NCI-H774 (cell line): ENCODE measurements at regions not wholly inside any gene's neighbourhood (a gene's known extent, or its start where the extent isn't known, plus 50 kb on each side); places are given as distances from the start of the nearest gene placed in this dataset.
A peak's percentile ranks its signal among the peaks of the same experiment; 100 is the strongest.

Experiments
- DNase-seq: peaks from one replicate; lab custom pipeline; 2025; lab: John Stamatoyannopoulos, UW

DNA sequence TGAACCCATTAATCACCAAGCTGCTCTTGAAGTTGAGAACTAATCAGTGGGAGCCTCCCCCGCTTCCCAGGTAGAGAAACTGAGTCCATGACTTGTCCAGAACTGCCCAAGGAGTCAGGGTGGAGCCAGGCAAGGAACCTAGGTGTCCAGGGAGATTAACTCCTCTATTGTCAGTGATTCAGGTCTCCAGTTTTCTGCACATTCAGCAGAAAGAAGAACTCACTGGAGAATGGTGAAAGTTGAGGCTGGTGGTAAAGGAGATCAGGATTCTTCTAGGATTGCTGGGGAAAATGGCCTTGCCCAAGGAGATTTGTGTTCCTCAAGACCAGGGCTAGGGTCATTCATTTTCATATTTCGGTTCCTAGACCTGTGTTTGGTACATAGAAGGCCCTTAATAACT, 87.2 kb upstream of the CISTR start:
- DNase-seq: no peak

DNA sequence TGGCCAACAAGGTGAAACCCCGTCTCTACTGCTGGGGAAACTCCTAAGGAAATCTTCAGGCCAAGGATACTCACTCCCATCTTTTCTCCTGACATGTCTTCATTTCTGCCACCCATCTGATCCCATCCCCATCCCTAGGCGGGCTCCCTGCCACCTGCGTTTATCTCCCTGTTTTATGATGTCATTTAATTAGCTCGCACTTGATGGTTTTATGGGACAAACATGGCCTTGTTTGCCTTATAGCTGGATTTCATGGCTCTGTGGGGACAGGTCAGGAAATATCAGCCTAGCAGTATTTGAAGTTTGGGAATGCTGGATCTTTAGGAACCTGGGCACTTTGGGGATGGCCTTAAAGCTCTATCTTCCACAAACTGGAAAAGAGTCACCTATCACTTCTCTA, 88.5 kb upstream of the CISTR start:
- peak; percentile 60 for DNase-seq

DNA sequence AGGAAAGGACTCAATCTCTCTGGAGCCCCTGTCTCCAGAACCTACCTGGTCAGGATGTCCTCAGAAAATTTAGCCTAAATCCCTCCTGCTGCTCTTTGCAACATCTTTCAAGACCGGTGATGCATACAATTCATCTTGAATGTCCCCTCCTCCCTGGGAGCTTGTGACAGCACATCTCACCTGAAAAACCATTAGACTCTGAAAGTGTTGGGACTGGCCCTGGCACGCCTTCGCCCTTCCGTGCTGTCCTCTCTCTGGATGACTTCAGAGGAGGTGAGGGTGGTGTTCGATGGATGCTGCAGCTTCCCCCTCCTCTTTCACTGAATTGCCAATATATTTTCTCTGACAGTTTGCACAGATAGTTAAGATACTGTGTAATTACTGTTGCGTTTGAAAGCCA, 90.9 kb upstream of the CISTR start:
- DNase-seq: no peak

DNA sequence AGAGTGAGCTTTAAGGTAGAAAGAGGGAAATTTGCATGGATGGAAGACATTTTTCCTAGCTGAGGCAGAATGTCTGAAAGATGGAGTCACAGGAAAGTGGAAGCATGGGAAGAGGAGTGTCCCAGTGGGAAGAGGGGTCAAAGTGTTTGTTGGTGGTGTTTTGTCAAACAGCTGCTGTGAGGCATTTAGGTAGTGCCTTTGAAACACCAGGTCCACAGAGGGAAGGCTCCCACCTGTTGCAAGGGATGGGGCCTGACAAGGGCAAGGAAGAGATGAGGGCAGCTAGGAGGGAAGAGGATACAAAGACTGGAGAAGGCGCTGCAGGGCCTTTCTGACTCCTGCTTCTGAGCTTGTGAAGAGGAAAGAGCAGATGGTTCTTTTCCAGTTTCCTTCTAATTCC, 91.8 kb upstream of the CISTR start:
- no peak for DNase-seq

- no peak for DNase-seq
These were observed 93.4 kb upstream of the HOXC13 start for GRCh38 chr12:53844994-53845844.

DNA sequence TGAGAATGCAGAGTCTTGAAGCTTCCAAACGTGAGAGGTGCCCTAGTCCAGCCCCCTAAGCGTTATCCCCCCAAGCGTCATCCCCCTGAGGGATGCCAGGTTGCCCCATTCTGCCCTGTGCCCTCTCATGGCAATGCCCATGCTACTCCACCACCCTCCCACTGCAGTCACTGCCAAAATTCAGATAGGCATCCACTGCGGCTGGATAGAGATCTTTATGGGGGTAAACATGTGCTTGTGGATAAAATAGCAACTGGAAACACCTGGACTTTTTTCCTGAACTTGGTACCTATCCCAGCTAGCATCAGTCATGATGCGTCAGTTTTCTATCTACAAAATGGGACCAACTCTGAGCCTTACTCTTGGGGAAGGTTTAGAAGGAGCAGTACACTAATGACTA, 92.7 kb upstream of the HOXC13 start:
- DNase-seq: no peak

- DNase-seq: no peak
These were observed 89.5 kb upstream of the HOXC13 start for GRCh38 chr12:53849113-53849512.

GRCh38 chr12:53849656-53850055, 89.0 kb upstream of the HOXC13 start:
- DNase-seq: no peak

- DNase-seq: no peak
These were observed 86.6 kb upstream of the HOXC13 start for GRCh38 chr12:53852061-53852460.

- DNase-seq: no peak
These were observed 85.6 kb upstream of the HOXC13 start for GRCh38 chr12:53852992-53853391.

- DNase-seq: no peak
These were observed 83.8 kb upstream of the HOXC13 start for GRCh38 chr12:53854701-53855316.

DNA sequence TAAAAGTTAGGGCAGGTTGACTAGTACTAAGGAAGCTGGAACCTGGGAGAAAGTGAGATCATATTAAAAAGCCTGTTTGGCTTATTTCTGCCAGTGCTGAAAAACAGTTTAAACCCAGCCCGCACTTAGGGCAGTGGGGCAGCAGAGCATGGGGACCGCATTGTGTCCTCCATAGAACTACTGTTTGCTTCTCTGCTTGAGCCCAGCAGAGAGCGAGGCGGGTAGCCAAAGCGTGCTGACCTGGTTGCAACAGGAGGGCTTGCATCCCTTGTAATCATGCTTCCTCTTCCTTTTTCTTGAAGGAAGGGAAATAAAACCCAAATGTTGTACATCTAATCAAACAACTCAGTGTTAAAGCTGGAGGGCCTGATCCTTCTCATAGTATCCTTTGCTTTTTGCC, 82.5 kb upstream of the HOXC13 start:
- DNase-seq: no peak

DNA sequence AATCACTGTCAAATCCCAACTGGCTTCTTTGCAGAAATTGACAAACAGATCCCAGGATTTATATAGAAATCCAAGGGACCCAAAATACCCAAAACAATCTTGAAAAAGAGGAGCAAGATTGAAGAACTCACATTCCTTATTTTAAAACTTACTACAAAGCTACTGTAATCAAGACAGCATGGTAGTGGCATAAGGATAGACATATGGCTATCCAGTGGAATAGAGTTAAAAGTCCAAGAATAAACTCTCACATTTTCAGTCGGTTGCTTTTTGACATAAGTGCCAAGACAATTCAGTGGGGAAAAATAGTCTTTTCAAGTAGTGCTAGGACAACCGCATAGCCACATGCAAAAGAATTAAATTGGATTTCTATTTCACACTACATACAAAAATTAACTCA, 81.0 kb upstream of the HOXC13 start:
- DNase-seq: no peak

GRCh38 chr12:53860426-53861345, 77.9 kb upstream of the HOXC13 start:
- DNase-seq: no peak

DNA sequence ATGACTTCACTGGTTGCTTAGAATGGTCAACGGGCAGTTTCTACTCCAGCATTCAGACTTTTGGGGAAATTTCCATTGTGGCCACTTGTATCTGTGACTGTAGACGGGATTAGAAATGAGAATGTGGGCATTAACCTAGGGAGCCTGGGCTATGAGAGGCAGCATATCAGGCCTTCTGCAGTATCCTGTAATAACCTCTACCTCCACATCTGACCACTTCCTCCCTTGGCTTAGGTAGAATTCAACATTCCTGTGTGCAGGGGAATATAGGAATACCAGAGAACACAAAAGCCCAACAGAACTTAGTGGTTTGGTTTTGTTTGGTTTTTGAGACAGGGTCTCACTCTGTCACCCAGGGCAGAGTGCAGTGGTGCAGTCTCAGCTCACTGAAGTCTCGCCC, 76.4 kb upstream of the HOXC13 start:
- DNase-seq: no peak

- DNase-seq: no peak
These were observed 75.8 kb upstream of the HOXC13 start for GRCh38 chr12:53862831-53863230.

DNA sequence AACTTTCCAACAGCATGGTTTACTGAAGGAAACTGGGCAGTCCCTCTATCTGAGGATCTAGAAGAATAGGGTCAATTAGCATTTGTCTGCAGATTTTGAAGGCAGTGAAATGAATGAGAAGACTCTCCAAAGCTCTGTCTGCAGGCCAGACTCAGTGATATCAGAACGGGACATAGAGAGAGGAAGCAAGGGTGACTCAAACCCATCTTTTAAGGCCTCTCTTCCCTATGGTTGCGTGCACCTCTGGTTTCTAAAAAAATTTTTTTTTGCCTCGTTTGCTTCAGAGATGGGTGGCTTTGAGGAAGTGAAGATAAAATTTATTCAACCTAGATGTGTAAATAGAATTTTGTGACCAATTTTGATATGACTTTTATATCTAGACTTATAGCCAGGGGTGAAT, 71.9 kb upstream of the HOXC13 start:
- no peak for DNase-seq

DNA sequence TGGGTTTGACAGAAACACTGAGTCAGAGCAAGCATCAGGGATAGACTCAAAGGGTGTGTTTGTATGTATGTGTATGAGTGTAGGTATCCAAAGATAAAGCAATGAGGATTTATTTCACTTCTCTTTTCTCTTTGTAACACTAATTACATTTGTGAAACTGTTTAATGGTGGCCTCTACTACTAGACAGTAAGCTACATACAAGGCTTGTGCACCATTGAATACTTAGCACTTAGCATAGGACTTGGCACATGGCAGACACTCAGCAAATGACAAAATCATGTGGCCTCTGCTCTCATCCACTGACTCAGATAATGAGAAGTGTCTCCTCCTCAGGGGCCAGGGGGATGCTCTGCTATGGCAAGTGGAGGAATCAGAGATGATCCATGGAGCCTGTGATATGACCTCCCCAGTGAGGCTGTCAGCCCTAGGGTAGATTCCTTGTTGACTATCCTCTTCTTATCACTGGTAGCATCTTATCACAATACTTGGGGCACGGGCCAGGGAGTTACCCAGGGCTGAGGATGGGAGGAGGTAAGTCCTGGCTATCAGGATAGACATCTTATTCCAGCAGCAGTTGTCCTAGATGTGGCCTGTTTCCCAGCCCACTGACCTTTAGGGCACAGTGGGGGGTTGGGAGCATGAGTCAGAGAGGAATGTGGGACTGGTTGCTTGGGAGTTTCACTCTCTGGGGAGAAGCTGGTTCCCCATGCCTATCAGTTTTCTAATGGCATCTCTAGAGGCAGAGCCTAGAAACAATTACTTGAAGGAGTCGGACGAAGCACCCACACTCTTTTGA, 71.2 kb upstream of the HOXC13 start:
- DNase-seq: no peak

- no peak for DNase-seq
These were observed 70.1 kb upstream of the HOXC13 start for GRCh38 chr12:53868511-53868986.

GRCh38 chr12:53869500-53869899, 69.1 kb upstream of the HOXC13 start:
- DNase-seq: no peak

DNA sequence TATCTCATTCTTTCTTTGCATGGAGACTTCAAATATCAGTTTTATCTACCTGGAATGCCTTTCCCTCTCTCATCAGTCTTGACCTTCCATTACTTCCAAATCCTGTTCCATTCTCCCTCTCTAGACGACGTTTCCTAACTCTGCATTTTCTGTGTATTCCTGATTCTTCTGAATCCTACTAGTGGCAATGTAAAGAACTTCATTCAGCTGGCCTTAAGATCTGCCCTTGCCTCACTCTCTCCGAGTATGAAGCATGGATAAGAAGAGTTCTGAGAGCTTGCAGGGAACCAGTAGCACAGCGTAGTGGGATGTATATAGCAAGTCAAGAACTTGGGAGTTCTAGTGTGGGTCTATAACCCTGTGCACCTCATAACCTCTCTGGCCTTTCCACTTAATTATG, 68.5 kb upstream of the HOXC13 start:
- no peak for DNase-seq

- DNase-seq: no peak
These were observed 67.3 kb upstream of the HOXC13 start for GRCh38 chr12:53871367-53871766.
